GM12865 (cell line): ENCODE measurements at regions not wholly inside any gene's neighbourhood (a gene's known extent, or its start where the extent isn't known, plus 50 kb on each side); places are given as distances from the start of the nearest gene placed in this dataset.

Experiments used
- DNase-seq: peaks from one replicate; pipeline ENCODE4 v3.0.0; 2010; ENCODE audit warnings: low read depth
- H3K4me3 ChIP-seq: 2 replicates; pipeline ENCODE4 v1.5.1; 2011; ENCODE audit warnings: mild to moderate bottlenecking, low read depth, low read length, control low read depth
- CTCF ChIP-seq: IDR thresholded peaks from 2 replicates; pipeline ENCODE4 v1.5.1; 2011; ENCODE audit warnings: low read length, control low read depth, low read depth, inconsistent platforms; ENCODE audit not compliant: insufficient read depth; ENCODE audit errors: missing control alignments

- TF ChIP-seq CTCF = no peak
- no peak overlapping the region for H3K4me3 ChIP-seq
- no peak for DNase-seq
Measured at GRCh38 chr5:167877114-167877722, 414.2 kb upstream of the WWC1 start.

GRCh38 chr5:167877924-167878323, 413.5 kb upstream of the WWC1 start:
- TF ChIP-seq CTCF = no peak
- no peak for DNase-seq
- H3K4me3 ChIP-seq = no peak overlapping the region

GRCh38 chr5:167880420-167880819, 411.0 kb upstream of the WWC1 start:
- TF ChIP-seq CTCF = no peak
- no peak for DNase-seq
- H3K4me3 ChIP-seq = no peak overlapping the region

- no peak for TF ChIP-seq CTCF
Measured at GRCh38 chr5:167881041-167881440, 410.4 kb upstream of the WWC1 start.

GRCh38 chr5:167886196-167886595, 405.2 kb upstream of the WWC1 start:
- no peak for TF ChIP-seq CTCF
- DNase-seq = no peak
- no peak overlapping the region for H3K4me3 ChIP-seq

More at GRCh38 chr5:167881041-167881440, 410.4 kb upstream of the WWC1 start:
- H3K4me3 ChIP-seq = no peak overlapping the region
- DNase-seq = no peak

- no peak for TF ChIP-seq CTCF
- H3K4me3 ChIP-seq = no peak overlapping the region
- no peak for DNase-seq
Measured at GRCh38 chr5:167888393-167888792, 403.1 kb upstream of the WWC1 start.

GRCh38 chr5:167889276-167889675, 402.2 kb upstream of the WWC1 start:
- TF ChIP-seq CTCF = no peak
- no peak for DNase-seq
- H3K4me3 ChIP-seq = no peak overlapping the region
